GM12892 (cell line): ENCODE measurements at regions not wholly inside any gene's neighbourhood (a gene's known extent, or its start where the extent isn't known, plus 50 kb on each side); places are given as distances from the start of the nearest gene placed in this dataset.
"Not testable (repeated sequence)": the region's sequence is repeated elsewhere in the genome, so short reads cannot be mapped to it uniquely, and the experiment has no call there.

Experiments used
- DNase-seq: peaks from one replicate; pipeline ENCODE4 v3.0.0; 2011; ENCODE audit not compliant: insufficient read length
- FAIRE-seq: peaks from 2 replicates; lab custom pipeline; 2011; peaks lifted over from hg19 to GRCh38; lab: Jason Lieb, UNC
- POLR2A ChIP-seq: IDR thresholded peaks from 2 replicates; pipeline ENCODE4 v1.6.1; 2011; ENCODE audit warnings: low read depth, low read length, control low read depth
- POLR2AphosphoS5 ChIP-seq: IDR thresholded peaks from 2 replicates; pipeline ENCODE4 v1.6.1; 2011; ENCODE audit warnings: low read depth, low read length, control low read depth
- TAF1 ChIP-seq: IDR thresholded peaks from 2 replicates; pipeline ENCODE4 v1.6.1; 2011; ENCODE audit warnings: low read depth, mild to moderate bottlenecking, control low read depth, low read length, borderline replicate concordance

DNA sequence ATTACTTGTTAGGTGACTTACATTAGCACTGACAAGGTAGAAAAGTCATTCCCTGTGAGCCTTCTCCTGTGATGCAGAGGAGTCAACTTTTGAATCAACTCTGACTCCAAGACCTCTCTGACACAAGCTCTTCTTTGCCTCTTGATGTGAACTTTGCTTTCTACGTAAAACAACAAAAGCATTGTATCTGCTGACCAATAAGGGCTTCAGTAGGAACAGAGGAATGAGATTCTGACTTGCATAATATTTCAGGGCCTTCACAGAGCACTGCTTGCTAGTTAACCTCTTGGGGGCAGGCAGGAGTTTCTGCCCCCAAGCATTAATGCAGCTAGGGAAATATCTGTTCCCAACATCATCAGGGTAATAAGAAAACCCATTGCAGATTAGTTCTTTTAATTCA lies 791.5 kb downstream of the BCL11A start:
- DNase-seq (no peak), FAIRE-seq (no peak)
- TF ChIP-seq POLR2AphosphoS5 (no peak), POLR2A (no peak), TAF1 (no peak)

GRCh38 chr2:59756150-59756549 lies 797.3 kb downstream of the BCL11A start:
- no peak for DNase-seq
- no peak for FAIRE-seq
- TF ChIP-seq POLR2AphosphoS5 (no peak), TAF1 (no peak), POLR2A (no peak)

DNA sequence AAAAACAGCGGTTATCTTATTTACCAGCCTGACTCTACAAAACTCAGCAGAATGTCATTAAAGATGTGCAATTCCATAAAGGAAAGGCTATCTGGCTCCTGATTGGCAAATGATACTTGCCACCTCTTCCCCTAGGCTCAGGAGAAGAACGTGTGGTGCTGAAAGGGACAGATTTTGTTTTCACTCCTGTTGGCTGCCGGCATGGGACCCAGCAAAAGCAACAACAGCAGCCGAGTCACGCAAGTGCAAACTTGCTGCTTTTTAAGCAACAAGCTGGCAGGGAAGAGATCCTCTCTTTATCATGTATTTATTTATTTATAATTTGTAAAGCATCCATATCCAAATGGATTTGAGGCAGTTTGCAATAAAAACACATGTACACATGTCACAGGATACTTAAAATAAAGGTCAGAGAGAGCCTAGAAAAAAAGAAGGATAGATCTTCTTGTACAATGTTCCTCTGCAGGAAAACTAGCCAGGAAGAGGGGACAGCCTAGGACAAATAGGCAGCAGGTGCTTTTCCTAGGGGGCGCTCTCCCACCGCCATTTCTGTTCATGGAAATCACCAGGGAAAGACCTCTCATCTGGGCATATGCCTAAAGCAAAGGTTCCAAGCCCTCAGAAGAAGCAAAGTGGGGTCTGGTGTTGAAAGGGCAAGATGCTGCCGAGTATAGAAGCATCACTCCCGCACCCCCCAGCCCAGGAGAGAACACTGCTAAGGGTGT lies 799.3 kb downstream of the BCL11A start:
- no peak for DNase-seq
- FAIRE-seq, result no peak
- TF ChIP-seq TAF1 (no peak), POLR2A (no peak), POLR2AphosphoS5 (no peak)

- TF ChIP-seq POLR2AphosphoS5 (no peak), POLR2A (no peak), TAF1 (no peak)
- DNase-seq (no peak), FAIRE-seq (no peak)
These were observed 800.9 kb downstream of the BCL11A start for GRCh38 chr2:59752512-59752911.

GRCh38 chr2:59752071-59752470 lies 801.4 kb downstream of the BCL11A start:
- TF ChIP-seq POLR2AphosphoS5 (no peak), TAF1 (no peak)
- DNase-seq (no peak), FAIRE-seq (no peak)

DNA sequence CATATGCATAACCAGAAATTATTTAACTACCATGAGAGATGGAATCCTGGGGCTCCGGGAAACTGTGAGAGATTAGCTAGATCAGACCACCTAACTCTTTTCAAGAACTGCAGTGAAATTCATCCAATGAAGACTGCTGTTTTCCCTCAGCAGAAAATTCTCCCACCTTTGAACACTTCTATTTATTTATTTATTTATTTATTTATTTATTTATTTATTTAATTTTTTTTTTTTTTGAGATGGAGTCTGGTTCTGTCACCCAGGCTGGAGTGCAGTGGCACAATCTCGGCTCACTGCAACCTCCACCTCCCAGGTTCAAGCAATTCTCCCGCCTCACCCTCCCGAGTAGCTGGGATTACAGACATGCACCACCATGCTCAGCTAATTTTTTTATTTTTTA lies 802.2 kb downstream of the BCL11A start:
- not testable (repeated sequence) for FAIRE-seq, DNase-seq

DNA sequence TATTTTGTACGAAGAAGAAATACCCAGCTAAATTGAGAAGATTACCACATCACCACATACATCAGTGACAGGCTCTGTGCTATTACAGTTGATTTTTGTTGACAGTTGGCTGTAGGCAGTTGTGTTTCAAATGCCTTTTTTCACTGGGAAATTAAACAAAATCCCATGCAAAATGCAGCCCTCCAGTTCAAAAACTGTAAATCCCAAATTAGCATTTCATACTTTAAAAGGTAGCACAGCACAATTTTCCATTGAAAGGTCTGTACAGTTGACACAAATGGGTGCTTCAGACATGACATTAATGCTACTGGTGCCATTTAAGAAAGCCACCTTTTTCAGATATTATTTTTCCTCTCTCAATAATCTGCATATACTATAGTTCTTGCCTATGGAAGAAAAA lies 807.2 kb downstream of the BCL11A start:
- no peak for TF ChIP-seq TAF1
- TF ChIP-seq POLR2A, result no peak
- TF ChIP-seq POLR2AphosphoS5, result no peak
- FAIRE-seq (no peak), DNase-seq (no peak)

DNA sequence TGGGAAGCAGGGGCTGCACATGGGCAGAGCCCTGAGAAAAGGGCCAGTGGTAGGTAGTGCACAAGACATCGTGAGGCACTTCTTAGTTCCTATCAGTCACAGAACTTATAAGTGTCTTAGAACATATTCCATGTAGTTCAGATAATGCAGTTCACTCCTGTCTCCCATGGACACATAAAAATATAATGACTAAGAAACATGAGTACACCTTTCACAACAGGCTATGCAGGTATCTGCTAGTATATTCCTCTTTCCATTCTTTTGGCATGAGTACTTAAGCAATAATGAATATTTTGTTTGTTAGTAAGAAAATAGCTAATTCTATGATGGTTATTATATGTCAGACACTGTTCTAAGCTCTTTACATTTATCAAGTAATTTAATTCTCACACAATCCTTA lies 808.4 kb downstream of the BCL11A start:
- TF ChIP-seq TAF1 (no peak), POLR2AphosphoS5 (no peak)
- FAIRE-seq (no peak), DNase-seq (no peak)

DNA sequence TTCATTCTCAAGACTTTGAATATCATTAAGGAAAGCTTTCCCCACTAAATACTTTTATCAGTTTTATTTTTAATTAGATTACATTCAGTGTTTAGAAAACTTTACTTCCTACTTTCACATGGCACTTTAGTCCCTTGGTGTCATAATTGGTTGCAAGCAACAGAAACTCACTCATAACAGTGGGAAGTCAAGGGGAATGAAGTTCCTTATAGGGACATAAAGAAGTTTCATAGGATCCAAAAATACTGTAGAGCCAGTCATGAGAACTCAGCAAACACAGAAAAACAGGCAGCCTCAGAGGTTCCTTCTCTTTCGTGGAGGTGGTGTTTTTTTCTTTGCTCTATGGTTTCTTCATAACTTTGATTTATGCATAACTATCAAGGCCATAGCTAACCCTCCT lies 809.0 kb downstream of the BCL11A start:
- TF ChIP-seq POLR2A, result no peak
- no peak for TF ChIP-seq POLR2AphosphoS5
- no peak for TF ChIP-seq TAF1
- DNase-seq (no peak), FAIRE-seq (no peak)

GRCh38 chr2:59741840-59742239 lies 811.6 kb downstream of the BCL11A start:
- TF ChIP-seq POLR2AphosphoS5 (no peak), POLR2A (no peak), TAF1 (no peak)
- FAIRE-seq (no peak), DNase-seq (no peak)

- FAIRE-seq (no peak), DNase-seq (no peak)
- no peak for TF ChIP-seq POLR2AphosphoS5
- TF ChIP-seq TAF1, result no peak
- no peak for TF ChIP-seq POLR2A
These were observed 814.3 kb downstream of the BCL11A start for GRCh38 chr2:59739166-59739565.

DNA sequence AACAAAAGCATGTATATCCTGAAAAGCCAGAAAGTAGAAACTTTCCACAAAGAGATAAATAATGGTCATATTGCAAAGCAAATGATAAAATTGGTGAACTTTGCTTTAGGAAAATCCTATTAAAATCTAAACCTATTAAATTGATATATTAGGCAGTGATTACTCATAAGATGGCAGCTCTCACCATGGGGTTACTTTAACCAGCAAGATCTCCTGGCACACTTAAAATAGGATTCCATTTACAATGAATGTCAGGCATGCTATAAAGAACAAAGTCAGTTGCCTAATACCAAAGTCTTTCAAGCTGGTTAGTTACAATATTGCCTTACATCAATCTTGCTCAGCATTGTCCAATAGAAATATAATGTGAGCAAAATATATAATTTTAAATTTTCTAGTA lies 816.2 kb downstream of the BCL11A start:
- TF ChIP-seq POLR2AphosphoS5, result no peak
- TF ChIP-seq POLR2A, result no peak
- no peak for TF ChIP-seq TAF1
- DNase-seq, result no peak
- no peak for FAIRE-seq
